Cardiac fibroblast (primary cell): ENCODE measurements at regions not wholly inside any gene's neighbourhood (a gene's known extent, or its start where the extent isn't known, plus 50 kb on each side); places are given as distances from the start of the nearest gene placed in this dataset.
A peak's percentile ranks its signal among the peaks of the same experiment; 100 is the strongest.

Source experiments
- DNase-seq, 2 donors: peaks; one replicate each; pipeline versions ENCODE4 v3.0.0 to v3.0.0-alpha.2; 2010; ENCODE audit warnings: low read depth in 2 of 2
- H3K4me3 ChIP-seq, 2 donors: replicated peaks in 1 of 2; 1 replicate in 1 of 2; 2 replicates in 1 of 2; pipeline ENCODE4 v1.5.1; 2011; ENCODE audit warnings: low read depth in 2 of 2, low read length in 2 of 2, mild to moderate bottlenecking in 2 of 2, moderate library complexity in 1 of 2
- TF ChIP-seq, protein P1 (sequence below): IDR thresholded peaks from one replicate; pipeline ENCODE4 v1.5.1; 2011; ENCODE audit warnings: low read depth, mild to moderate bottlenecking, low read length, inconsistent platforms

DNA sequence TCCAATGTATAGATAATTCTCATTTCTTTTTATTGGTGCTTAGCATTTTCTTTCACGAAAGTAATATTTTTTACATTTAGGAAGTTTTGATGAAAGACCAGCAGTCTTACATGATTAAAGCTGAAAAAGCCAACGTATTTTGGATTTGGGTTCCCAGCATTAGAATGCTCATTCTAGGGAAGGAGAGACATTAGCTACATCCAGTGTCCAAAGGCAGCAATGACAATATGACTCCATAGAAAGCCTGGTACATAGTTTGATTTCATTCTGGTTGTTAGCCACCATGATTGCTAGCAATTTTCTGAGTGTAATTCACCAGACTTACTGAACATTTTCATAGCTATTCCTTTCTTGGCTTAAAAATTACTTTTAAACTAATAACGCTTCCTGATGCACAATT lies 1397.5 kb downstream of the PCDH7 start:
- DNase-seq: no peak
- TF ChIP-seq, protein P1, sequence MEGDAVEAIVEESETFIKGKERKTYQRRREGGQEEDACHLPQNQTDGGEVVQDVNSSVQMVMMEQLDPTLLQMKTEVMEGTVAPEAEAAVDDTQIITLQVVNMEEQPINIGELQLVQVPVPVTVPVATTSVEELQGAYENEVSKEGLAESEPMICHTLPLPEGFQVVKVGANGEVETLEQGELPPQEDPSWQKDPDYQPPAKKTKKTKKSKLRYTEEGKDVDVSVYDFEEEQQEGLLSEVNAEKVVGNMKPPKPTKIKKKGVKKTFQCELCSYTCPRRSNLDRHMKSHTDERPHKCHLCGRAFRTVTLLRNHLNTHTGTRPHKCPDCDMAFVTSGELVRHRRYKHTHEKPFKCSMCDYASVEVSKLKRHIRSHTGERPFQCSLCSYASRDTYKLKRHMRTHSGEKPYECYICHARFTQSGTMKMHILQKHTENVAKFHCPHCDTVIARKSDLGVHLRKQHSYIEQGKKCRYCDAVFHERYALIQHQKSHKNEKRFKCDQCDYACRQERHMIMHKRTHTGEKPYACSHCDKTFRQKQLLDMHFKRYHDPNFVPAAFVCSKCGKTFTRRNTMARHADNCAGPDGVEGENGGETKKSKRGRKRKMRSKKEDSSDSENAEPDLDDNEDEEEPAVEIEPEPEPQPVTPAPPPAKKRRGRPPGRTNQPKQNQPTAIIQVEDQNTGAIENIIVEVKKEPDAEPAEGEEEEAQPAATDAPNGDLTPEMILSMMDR: no peak
- H3K4me3 ChIP-seq: no peak overlapping the region

DNA sequence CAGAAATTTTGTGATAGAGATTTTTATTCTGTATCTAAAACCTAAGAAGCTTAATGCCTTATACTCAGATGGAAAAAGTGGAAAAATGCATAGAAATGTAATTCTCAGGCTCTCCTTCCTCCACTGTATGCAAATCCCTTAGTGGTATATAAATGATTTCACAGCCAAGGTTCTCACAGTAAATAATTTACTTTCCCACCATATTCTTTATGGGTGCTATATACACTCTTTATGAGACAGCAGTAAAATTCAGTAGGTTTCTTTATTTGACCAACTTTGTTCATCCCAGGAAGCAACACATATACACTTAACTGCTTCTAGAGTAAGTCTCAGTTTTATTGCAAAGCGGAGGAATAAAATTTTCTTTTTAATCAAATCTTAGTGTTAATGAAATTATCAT lies 1399.7 kb downstream of the PCDH7 start:
- TF ChIP-seq, protein P1: no peak
- DNase-seq: no peak
- no peak overlapping the region for H3K4me3 ChIP-seq

DNA sequence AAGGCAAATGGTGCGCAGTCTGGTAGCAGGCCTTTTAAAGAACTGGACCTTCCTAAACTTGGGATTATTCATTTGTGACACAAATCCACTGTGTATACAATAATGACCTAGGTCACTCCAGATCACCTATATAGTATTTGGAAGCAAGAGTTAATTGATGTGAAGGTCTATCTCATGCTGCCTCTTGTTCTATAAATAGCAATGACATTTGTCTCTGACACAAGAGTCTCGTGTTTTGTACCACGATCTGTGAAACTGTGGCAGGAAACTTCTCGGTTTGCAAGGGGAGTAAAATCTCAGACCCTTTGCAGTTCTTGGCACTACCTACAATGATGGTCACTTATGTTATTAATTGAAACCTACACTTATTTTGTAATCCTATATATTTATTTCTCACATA lies 1408.4 kb downstream of the PCDH7 start:
- no peak for DNase-seq
- TF ChIP-seq, protein P1: no peak
- H3K4me3 ChIP-seq: no peak overlapping the region

DNA sequence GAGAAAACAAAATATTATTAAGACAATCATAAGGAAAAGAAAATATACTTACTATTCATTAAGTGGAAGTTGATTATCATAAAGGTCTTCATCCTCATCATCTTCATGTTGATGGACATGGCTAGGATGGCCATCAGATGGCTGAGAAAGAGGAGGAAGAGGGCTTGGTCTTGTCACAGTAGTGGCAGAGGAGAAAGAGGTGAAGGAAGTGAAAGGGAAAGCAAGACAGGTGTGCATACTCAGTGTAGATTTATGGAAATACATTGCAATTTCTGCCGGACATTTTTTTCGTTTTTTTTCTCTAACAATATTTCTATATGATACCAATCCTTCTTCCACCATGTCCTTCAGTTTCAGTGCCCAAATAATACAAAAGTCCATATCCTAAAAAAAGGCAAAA lies 1409.8 kb downstream of the PCDH7 start:
- TF ChIP-seq, protein P1: no peak
- no peak for DNase-seq
- no peak overlapping the region for H3K4me3 ChIP-seq

DNA sequence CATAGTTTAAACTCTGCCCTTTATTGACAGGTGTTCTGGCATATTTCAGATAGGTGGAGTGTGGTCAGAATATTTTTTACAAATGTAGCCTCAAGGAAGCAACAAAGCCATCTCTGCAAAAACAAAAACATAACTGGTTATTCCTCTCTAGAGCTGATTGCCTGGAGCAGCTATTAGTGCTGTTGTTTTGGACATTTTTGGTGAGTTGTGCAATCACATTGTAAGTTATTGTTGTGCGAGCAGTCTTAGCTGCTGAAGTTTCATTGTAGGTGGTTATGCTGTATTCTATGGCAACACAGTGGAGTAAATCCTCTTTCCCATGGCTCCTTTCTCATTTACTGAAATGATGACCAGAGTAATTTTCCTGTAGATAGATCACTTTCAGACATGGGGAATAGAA lies 1413.0 kb downstream of the PCDH7 start:
- no peak overlapping the region for H3K4me3 ChIP-seq
- TF ChIP-seq, protein P1: no peak
- DNase-seq: peak; percentile 12 to 14

DNA sequence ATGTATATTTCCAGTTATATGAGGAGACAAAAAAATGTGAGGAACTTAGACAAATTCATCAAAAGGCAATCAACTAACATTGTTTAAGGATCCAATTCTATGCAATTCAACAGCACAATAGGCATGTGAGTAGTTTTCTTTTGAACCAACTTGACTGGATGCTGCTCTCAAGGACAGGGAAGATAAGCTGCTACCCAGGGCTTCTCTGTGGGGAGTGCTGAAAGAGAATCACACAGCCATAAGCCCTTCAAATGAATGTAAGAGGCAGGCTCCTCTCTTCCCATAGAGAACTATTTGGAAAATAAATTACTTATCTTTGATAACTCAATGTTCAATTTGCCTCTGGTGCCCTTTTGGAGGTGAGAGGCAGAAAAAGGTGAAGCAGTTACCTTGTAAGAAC lies 1413.6 kb downstream of the PCDH7 start:
- TF ChIP-seq, protein P1: no peak
- H3K4me3 ChIP-seq: no peak overlapping the region
- no peak for DNase-seq

DNA sequence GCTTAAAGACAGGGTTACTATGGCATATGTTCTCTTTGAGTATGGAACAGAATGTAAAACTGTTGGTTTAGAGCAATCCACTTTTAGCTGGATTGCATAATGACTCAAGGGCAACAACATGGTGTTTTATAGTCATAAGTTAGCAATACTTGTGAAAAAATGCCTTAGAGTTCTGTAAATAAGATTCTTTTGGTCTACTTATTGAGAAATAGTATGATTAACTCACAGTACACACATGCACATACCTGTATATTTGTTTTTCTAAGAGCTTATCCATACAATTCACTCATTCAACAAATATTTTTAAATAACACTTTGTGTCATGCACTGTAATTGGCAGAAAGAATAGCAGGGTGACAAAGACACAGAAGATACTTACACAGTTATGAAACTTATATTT lies 1415.5 kb downstream of the PCDH7 start:
- TF ChIP-seq, protein P1: no peak
- no peak overlapping the region for H3K4me3 ChIP-seq
- DNase-seq: peak; percentile 7 to 52
